Thymus (tissue), 11 donors: ENCODE measurements at regions not wholly inside any gene's neighbourhood (a gene's known extent, or its start where the extent isn't known, plus 50 kb on each side); places are given as distances from the start of the nearest gene placed in this dataset.

ENCODE experiments used
- DNase-seq, 9 donors: peaks; one replicate each; pipeline ENCODE4 v3.0.0-alpha.2; 2013; ENCODE audit warnings: low spot score in 9 of 9, low read depth in 6 of 9, missing footprints in 1 of 9
- H3K27ac ChIP-seq, 2 donors: one replicate each; pipeline ENCODE4 v1.5.1; 2013; ENCODE audit warnings: control low read depth in 1 of 2, low read depth in 1 of 2, low read length in 1 of 2, mild to moderate bottlenecking in 1 of 2, moderate library complexity in 1 of 2
- H3K27me3 ChIP-seq, 2 donors: one replicate each; pipeline ENCODE4 v1.5.1; 2013; ENCODE audit warnings: low read length in 1 of 2; ENCODE audit not compliant: control insufficient read depth in 2 of 2, insufficient read depth in 1 of 2
- H3K36me3 ChIP-seq, 2 donors: one replicate each; pipeline ENCODE4 v1.5.1; 2013; ENCODE audit warnings: low read length in 1 of 2, mild to moderate bottlenecking in 1 of 2, moderate library complexity in 1 of 2; ENCODE audit not compliant: control insufficient read depth in 2 of 2, insufficient read depth in 2 of 2
- H3K4me1 ChIP-seq, 2 donors: one replicate each; pipeline ENCODE4 v1.5.1; 2013; ENCODE audit warnings: low read length in 2 of 2; ENCODE audit not compliant: control insufficient read depth in 2 of 2, insufficient read depth in 2 of 2
- H3K4me3 ChIP-seq, 2 donors: one replicate each; pipeline ENCODE4 v1.5.1; 2013; ENCODE audit warnings: low read length in 2 of 2, control low read depth in 1 of 2, mild to moderate bottlenecking in 1 of 2
- H3K9me3 ChIP-seq, 2 donors: one replicate each; pipeline ENCODE4 v1.5.1; 2013; ENCODE audit warnings: low read length in 1 of 2, mild to moderate bottlenecking in 1 of 2; ENCODE audit not compliant: control insufficient read depth in 2 of 2, insufficient read depth in 1 of 2
- WGBS: extraction: QIAGEN DNeasy Blood & Tissue Kit; methylation state at CpG from one replicate; pipeline ENCODE4 v1.1.7; 2013; 5-methylcytosine and 5-hydroxymethylcytosine counted together
- donor health status: healthy.

GRCh38 chr9:99516657-99517049 is 294.6 kb downstream of the SEC61B start:
- H3K4me1 ChIP-seq = peaks cover 0 to 3% of the 10 kb centered on the region in 2 donors
- 96% methylated on average over 1 of the region's 1 CpG for WGBS
- H3K27ac ChIP-seq = no peak overlapping the region
- H3K9me3 ChIP-seq = no peaks in the 10 kb centered on the region
- H3K36me3 ChIP-seq = no peaks in the 10 kb centered on the region
- DNase-seq = no peak
- no peak overlapping the region for H3K4me3 ChIP-seq
- H3K27me3 ChIP-seq = no peaks in the 10 kb centered on the region

GRCh38 chr9:99523838-99524237 is 297.8 kb upstream of the NR4A3 start:
- H3K36me3 ChIP-seq = no peaks in the 10 kb centered on the region
- no peak overlapping the region for H3K27ac ChIP-seq
- DNase-seq = no peak
- H3K9me3 ChIP-seq = no peaks in the 10 kb centered on the region
- no peak overlapping the region for H3K4me3 ChIP-seq
- H3K27me3 ChIP-seq = no peaks in the 10 kb centered on the region
- WGBS = 97% methylated on average over 1 of the region's 1 CpG
- no peaks in the 10 kb centered on the region for H3K4me1 ChIP-seq

GRCh38 chr9:99531313-99531712 is 290.4 kb upstream of the NR4A3 start:
- no peak for DNase-seq
- Histone ChIP-seq H3K36me3 (no peaks in the 10 kb centered on the region), H3K9me3 (no peaks in the 10 kb centered on the region), H3K27me3 (no peaks in the 10 kb centered on the region), H3K4me3 (no peak overlapping the region), H3K4me1 (no peaks in the 10 kb centered on the region), H3K27ac (no peak overlapping the region)
- WGBS = 95% methylated on average over 5 of the region's 5 CpGs

GRCh38 chr9:99533421-99533820 is 288.3 kb upstream of the NR4A3 start:
- Histone ChIP-seq H3K4me1 (no peaks in the 10 kb centered on the region), H3K36me3 (no peaks in the 10 kb centered on the region), H3K27ac (no peak overlapping the region), H3K27me3 (no peaks in the 10 kb centered on the region), H3K9me3 (no peaks in the 10 kb centered on the region), H3K4me3 (no peak overlapping the region)
- 96% methylated on average over 3 of the region's 3 CpGs for WGBS
- DNase-seq = no peak

GRCh38 chr9:99537996-99538395 is 283.7 kb upstream of the NR4A3 start:
- H3K36me3 ChIP-seq = no peaks in the 10 kb centered on the region

GRCh38 chr9:99544526-99544925 is 277.2 kb upstream of the NR4A3 start:
- DNase-seq = no peak
- 89% methylated on average over 2 of the region's 2 CpGs for WGBS
- H3K9me3 ChIP-seq = no peaks in the 10 kb centered on the region
- no peak overlapping the region for H3K27ac ChIP-seq
- no peaks in the 10 kb centered on the region for H3K36me3 ChIP-seq
- no peaks in the 10 kb centered on the region for H3K4me1 ChIP-seq
- H3K27me3 ChIP-seq = no peaks in the 10 kb centered on the region
- H3K4me3 ChIP-seq = no peak overlapping the region

More at GRCh38 chr9:99537996-99538395, 283.7 kb upstream of the NR4A3 start:
- no peak for DNase-seq
- Histone ChIP-seq H3K4me3 (no peak overlapping the region), H3K27ac (no peak overlapping the region), H3K4me1 (no peaks in the 10 kb centered on the region), H3K9me3 (no peaks in the 10 kb centered on the region), H3K27me3 (no peaks in the 10 kb centered on the region)

GRCh38 chr9:99549441-99549840 is 272.2 kb upstream of the NR4A3 start:
- Histone ChIP-seq H3K36me3 (no peaks in the 10 kb centered on the region), H3K27me3 (no peaks in the 10 kb centered on the region), H3K27ac (no peak overlapping the region), H3K4me1 (no peaks in the 10 kb centered on the region), H3K9me3 (no peaks in the 10 kb centered on the region), H3K4me3 (no peak overlapping the region)
- DNase-seq = no peak

GRCh38 chr9:99555792-99556191 is 265.9 kb upstream of the NR4A3 start:
- Histone ChIP-seq H3K27me3 (no peaks in the 10 kb centered on the region), H3K4me3 (no peak overlapping the region), H3K27ac (no peak overlapping the region), H3K36me3 (no peaks in the 10 kb centered on the region), H3K4me1 (no peaks in the 10 kb centered on the region), H3K9me3 (no peaks in the 10 kb centered on the region)
- WGBS = 91% methylated on average over 4 of the region's 4 CpGs
- DNase-seq = no peak

GRCh38 chr9:99556998-99557397 is 264.7 kb upstream of the NR4A3 start:
- Histone ChIP-seq H3K4me1 (no peaks in the 10 kb centered on the region), H3K36me3 (no peaks in the 10 kb centered on the region), H3K27ac (no peak overlapping the region), H3K4me3 (no peak overlapping the region), H3K9me3 (no peaks in the 10 kb centered on the region), H3K27me3 (no peaks in the 10 kb centered on the region)
- 94% methylated on average over 3 of the region's 3 CpGs for WGBS
- no peak for DNase-seq

- Histone ChIP-seq H3K27ac (no peak overlapping the region), H3K4me1 (no peaks in the 10 kb centered on the region), H3K36me3 (no peaks in the 10 kb centered on the region), H3K4me3 (no peak overlapping the region), H3K9me3 (no peaks in the 10 kb centered on the region), H3K27me3 (no peaks in the 10 kb centered on the region)
- DNase-seq = no peak
- 90% methylated on average over 2 of the region's 2 CpGs for WGBS
Measured at GRCh38 chr9:99557816-99558215, 263.9 kb upstream of the NR4A3 start.
